ENCODE measurements at regions not wholly inside any gene's neighbourhood (a gene's known extent, or its start where the extent isn't known, plus 50 kb on each side); places are given as distances from the start of the nearest gene placed in this dataset.

DNA sequence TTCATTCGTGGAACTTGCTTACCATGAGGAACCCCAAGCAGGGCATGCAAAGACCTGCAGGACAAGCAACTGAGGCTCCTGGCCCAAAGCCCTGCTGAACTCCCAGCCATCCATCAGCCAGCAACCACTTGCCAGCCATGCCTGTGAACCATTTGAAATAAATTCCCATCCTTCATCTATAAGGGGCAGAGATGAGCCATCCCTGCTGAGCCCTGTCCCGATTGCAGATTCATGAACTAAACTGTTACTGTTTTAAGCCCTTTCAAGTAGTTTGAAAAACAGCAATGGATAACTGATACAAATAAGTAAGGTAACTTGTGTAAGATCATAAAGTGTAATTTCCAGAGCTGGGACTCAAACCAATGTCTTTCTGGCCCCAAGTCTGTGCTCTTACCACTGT, 114.4 kb upstream of the WSCD1 start:
- Mint-ChIP-seq H3K9me3 (peaks cover 9 to 13% of the 10 kb centered on the region in 2 experiments), H3K27me3 (ENCODE audit: low read depth) (peaks cover 1% of the 10 kb centered on the region), H3K27ac (no peak overlapping the region), H3K4me1 (peaks cover 5 to 13% of the 10 kb centered on the region in 2 experiments; a peak in 3 of 4 replicates), H3K4me3 (no peak overlapping the region), H3K36me3 (ENCODE audit: insufficient read depth in 1 of 3, low read depth in 3 of 3) (peaks cover 8 to 11% (median 8%) of the 10 kb centered on the region in 3 experiments)
- Histone ChIP-seq H3K23ac (ENCODE audit: insufficient read length, low read depth, low read length) (no peak overlapping the region), H3K27ac (ENCODE audit: insufficient read length, low read depth, low read length) (no peak overlapping the region), H4K91ac (ENCODE audit: insufficient read length, low read depth, low read length) (no peak overlapping the region), H2BK120ac (ENCODE audit: low read depth, low read length, poor library complexity, severe bottlenecking) (no peak overlapping the region), H2BK20ac (ENCODE audit: low read depth, low read length, poor library complexity, severe bottlenecking) (no peak overlapping the region), H3K79me2 (ENCODE audit: insufficient read depth, low read length) (no peaks in the 10 kb centered on the region), H2AK5ac (ENCODE audit: insufficient read length, low read length) (no peak overlapping the region), H4K20me1 (ENCODE audit: control insufficient read depth, insufficient read depth, insufficient read length) (no peaks in the 10 kb centered on the region), H2BK15ac (ENCODE audit: low read depth, low read length) (no peak overlapping the region), H3K23me2 (ENCODE audit: insufficient read length, low read depth, low read length, poor library complexity, severe bottlenecking) (no peaks in the 10 kb centered on the region), H3K79me1 (ENCODE audit: insufficient read depth, low read depth, low read length, poor library complexity, severe bottlenecking) (no peaks in the 10 kb centered on the region), H3K27me3 (ENCODE audit: insufficient read depth, low read length) (no peaks in the 10 kb centered on the region), H2BK12ac (ENCODE audit: insufficient read length, low read depth, low read length) (no peak overlapping the region), H2AFZ (ENCODE audit: low read length) (no peak overlapping the region), H4K8ac (replicated peaks; ENCODE audit: insufficient read length, low read depth, low read length) (no peak overlapping the region), H3K9me3 (ENCODE audit: control insufficient read depth, low read depth, low read length) (no peaks in the 10 kb centered on the region), H3K4ac (ENCODE audit: low read depth, low read length) (no peak overlapping the region), H3K14ac (ENCODE audit: insufficient read depth, low read length) (no peak overlapping the region), H3K9ac (ENCODE audit: extremely low read depth, insufficient read length, low read length) (no peak overlapping the region), H3K4me2 (ENCODE audit: insufficient read depth, insufficient read length, low read length) (no peak overlapping the region), H2BK5ac (ENCODE audit: insufficient read length, low read length) (no peak overlapping the region), H3K4me1 (ENCODE audit: insufficient read depth, low read length) (no peaks in the 10 kb centered on the region), H3T11ph (ENCODE audit: low read length) (no peak overlapping the region), H3K18ac (ENCODE audit: insufficient read length, low read depth, low read length) (no peak overlapping the region), H4K5ac (ENCODE audit: insufficient read length, low read depth, low read length) (no peak overlapping the region), H3K56ac (ENCODE audit: insufficient read length, low read depth, low read length) (no peak overlapping the region)
- WGBS (ENCODE audit: extremely low coverage, insufficient read length, low lambda C conversion rate) = no CpG with 5 or more reads among the region's 2 CpGs
- no peak for DNase-seq
- TF ChIP-seq, protein P1, sequence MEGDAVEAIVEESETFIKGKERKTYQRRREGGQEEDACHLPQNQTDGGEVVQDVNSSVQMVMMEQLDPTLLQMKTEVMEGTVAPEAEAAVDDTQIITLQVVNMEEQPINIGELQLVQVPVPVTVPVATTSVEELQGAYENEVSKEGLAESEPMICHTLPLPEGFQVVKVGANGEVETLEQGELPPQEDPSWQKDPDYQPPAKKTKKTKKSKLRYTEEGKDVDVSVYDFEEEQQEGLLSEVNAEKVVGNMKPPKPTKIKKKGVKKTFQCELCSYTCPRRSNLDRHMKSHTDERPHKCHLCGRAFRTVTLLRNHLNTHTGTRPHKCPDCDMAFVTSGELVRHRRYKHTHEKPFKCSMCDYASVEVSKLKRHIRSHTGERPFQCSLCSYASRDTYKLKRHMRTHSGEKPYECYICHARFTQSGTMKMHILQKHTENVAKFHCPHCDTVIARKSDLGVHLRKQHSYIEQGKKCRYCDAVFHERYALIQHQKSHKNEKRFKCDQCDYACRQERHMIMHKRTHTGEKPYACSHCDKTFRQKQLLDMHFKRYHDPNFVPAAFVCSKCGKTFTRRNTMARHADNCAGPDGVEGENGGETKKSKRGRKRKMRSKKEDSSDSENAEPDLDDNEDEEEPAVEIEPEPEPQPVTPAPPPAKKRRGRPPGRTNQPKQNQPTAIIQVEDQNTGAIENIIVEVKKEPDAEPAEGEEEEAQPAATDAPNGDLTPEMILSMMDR (conservative IDR thresholded peaks at IDR 0.05) = no peak
